Body of pancreas (tissue), 4 donors: ENCODE measurements at regions not wholly inside any gene's neighbourhood (a gene's known extent, or its start where the extent isn't known, plus 50 kb on each side); places are given as distances from the start of the nearest gene placed in this dataset.
"Not testable (repeated sequence)": the region's sequence is repeated elsewhere in the genome, so short reads cannot be mapped to it uniquely, and the experiment has no call there.

Experiments used
- ATAC-seq: fragments of 150-250 bp; one replicate; pipeline ENCODE4 v1.9.1; 2016
- DNase-seq, 4 donors: peaks; one replicate each; pipeline ENCODE4 v3.0.0-alpha.2; 2019
- H3K27ac ChIP-seq, 4 donors: fragments of 200-600 bp; sonication (generic); 1 replicate in 3 of 4; 2 replicates in 1 of 4; pipeline versions ENCODE4 v1.5.1 to v1.6.1; 2016 to 2019; ENCODE audit warnings: mild to moderate bottlenecking in 1 of 4, mixed read lengths in 1 of 4, moderate library complexity in 1 of 4
- H3K27me3 ChIP-seq, 2 donors: fragments of 200-600 bp; sonication (generic); one replicate each; pipeline ENCODE4 v1.6.0; 2016; ENCODE audit warnings: mild to moderate bottlenecking in 1 of 2
- H3K36me3 ChIP-seq, 2 donors: fragments of 200-600 bp; sonication (generic); replicated peaks in 1 of 2; 2 replicates each; pipeline ENCODE4 v1.5.1; 2016; ENCODE audit warnings: low read depth in 2 of 2; ENCODE audit not compliant: insufficient read depth in 1 of 2
- H3K4me1 ChIP-seq: fragments of 200-600 bp; sonication (generic); one replicate; pipeline ENCODE4 v1.6.0; 2016
- H3K4me3 ChIP-seq, 2 donors: fragments of 200-600 bp; sonication (generic); 1 replicate in 1 of 2; 2 replicates in 1 of 2; pipeline ENCODE4 v1.5.1; 2016 to 2019
- H3K9me3 ChIP-seq, 3 donors: fragments of 200-600 bp; sonication (generic); 1 replicate in 2 of 3; 2 replicates in 1 of 3; pipeline ENCODE4 v1.5.1; 2016
- CTCF ChIP-seq, 7 experiments: fragments of 450-650 bp in 4 of 7; fragments of 200-600 bp in 3 of 7; sonication (generic) in 3 of 7; IDR thresholded peaks; one replicate each; pipeline ENCODE4 v1.5.1; 2016 to 2019; ENCODE audit warnings: antibody characterized with exemption in 7 of 7
- POLR2A ChIP-seq, 3 donors: fragments of 450-650 bp; IDR thresholded peaks; one replicate each; pipeline ENCODE4 v1.6.1; 2016; ENCODE audit warnings: antibody characterized with exemption in 3 of 3, mild to moderate bottlenecking in 2 of 3
- WGBS, 2 donors: methylation state at CpG; one replicate each; pipeline ENCODE4 v1.1.5; 2017; 5-methylcytosine and 5-hydroxymethylcytosine counted together
- intact Hi-C: fragments of 100-400 bp; cut with DNase I; formaldehyde crosslinking; loops from one replicate; pipeline ENCODE4 v1.15.1; 2023

GRCh38 chr1:236336084-236336483 is 54.3 kb upstream of the ERO1B start:
- H3K4me1 ChIP-seq = peaks cover 53% of the 10 kb centered on the region
- TF ChIP-seq POLR2A (IDR thresholded peaks at IDR 0.05) = no peak
- TF ChIP-seq CTCF (IDR thresholded peaks at IDR 0.05) = no peak
- no peak overlapping the region for H3K4me3 ChIP-seq
- no peak for DNase-seq
- no peak overlapping the region for H3K27ac ChIP-seq
- intact Hi-C loops = no loop called here
- no peak for ATAC-seq
- H3K27me3 ChIP-seq = no peaks in the 10 kb centered on the region
- no peaks in the 10 kb centered on the region for H3K36me3 ChIP-seq
- no peaks in the 10 kb centered on the region for H3K9me3 ChIP-seq

- intact Hi-C loops, H3K36me3 ChIP-seq, H3K4me3 ChIP-seq, H3K27me3 ChIP-seq, ATAC-seq, H3K27ac ChIP-seq, DNase-seq, H3K9me3 ChIP-seq: not testable (repeated sequence)
- WGBS, 2 donors = 93 to 94% methylated on average over 6 of the region's 6 CpGs
- peaks cover 53% of the 10 kb centered on the region for H3K4me1 ChIP-seq
Measured at GRCh38 chr1:236335633-236336032, 53.9 kb upstream of the ERO1B start.

DNA sequence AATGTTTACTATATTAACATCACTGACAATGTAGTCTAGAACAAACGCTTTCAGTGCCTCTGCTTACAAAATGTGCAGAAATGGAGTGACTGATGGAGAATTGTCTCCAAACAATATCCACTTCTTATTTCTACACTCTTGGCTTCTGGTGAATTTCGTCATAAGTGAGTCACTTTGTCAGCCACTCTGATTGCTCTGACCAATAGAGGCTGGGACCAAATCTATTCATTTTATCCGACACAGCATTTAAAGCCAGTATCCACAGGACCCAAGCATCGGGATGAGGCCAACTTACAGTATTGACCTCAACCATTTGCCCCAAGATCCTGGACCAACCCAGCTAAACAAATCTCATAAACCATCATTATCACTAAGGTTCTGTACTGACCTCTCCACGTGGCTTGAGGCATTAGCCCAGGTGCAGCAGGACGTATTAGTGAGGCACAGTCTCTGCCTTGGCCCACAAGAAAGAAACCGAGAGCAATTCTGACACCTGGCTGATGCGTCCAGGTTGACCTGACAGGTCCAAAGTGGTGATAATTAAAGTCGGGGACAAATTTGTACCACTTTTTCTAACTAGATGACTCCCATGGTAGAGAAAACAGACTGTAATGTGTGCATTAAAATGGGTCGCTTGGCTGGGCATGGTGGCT is 53.3 kb upstream of the ERO1B start:
- no peak for DNase-seq
- Histone ChIP-seq H3K36me3 (no peaks in the 10 kb centered on the region), H3K4me3 (no peak overlapping the region), H3K27ac (no peak overlapping the region), H3K4me1 (peaks cover 56% of the 10 kb centered on the region), H3K27me3 (no peaks in the 10 kb centered on the region), H3K9me3 (no peaks in the 10 kb centered on the region)
- intact Hi-C loops = no loop called here
- ATAC-seq = no peak
- TF ChIP-seq CTCF (IDR thresholded peaks at IDR 0.05) = no peak
- no peak for TF ChIP-seq POLR2A (IDR thresholded peaks at IDR 0.05)
- 77 to 83% methylated on average over 10 of the region's 10 CpGs for WGBS, 2 donors

- Histone ChIP-seq H3K4me3 (no peak overlapping the region), H3K9me3 (no peaks in the 10 kb centered on the region), H3K27ac (peak overlapping the region; percentile 84 to 93 (median 89)), H3K27me3 (no peaks in the 10 kb centered on the region), H3K4me1 (peaks cover 70% of the 10 kb centered on the region), H3K36me3 (no peaks in the 10 kb centered on the region)
- 44 to 47% methylated on average over 11 to 15 of the region's 16 CpGs for WGBS, 2 donors
- peak; percentile 26 for ATAC-seq
- peak; percentile 28 to 58 (median 41) for DNase-seq
- no peak for TF ChIP-seq CTCF (IDR thresholded peaks at IDR 0.05)
- no peak for TF ChIP-seq POLR2A (IDR thresholded peaks at IDR 0.05)
- intact Hi-C loops = no loop called here
Measured at GRCh38 chr1:236332092-236332758, 50.5 kb upstream of the ERO1B start.
